Hepatocyte (in vitro differentiated cells): ENCODE measurements at regions not wholly inside any gene's neighbourhood (a gene's known extent, or its start where the extent isn't known, plus 50 kb on each side); places are given as distances from the start of the nearest gene placed in this dataset.

Source experiments
- DNase-seq: peaks from one replicate; pipeline ENCODE4 v3.0.0-alpha.2; 2016; ENCODE audit warnings: low spot score
- H2AFZ ChIP-seq: fragments of 200-600 bp; sonication (generic); 2 replicates; pipeline ENCODE4 v1.6.0; 2016; ENCODE audit warnings: antibody characterized with exemption, mild to moderate bottlenecking
- H3K27ac ChIP-seq: fragments of 200-600 bp; sonication (generic); 2 replicates; pipeline ENCODE4 v1.5.1; 2016; ENCODE audit warnings: mild to moderate bottlenecking
- H3K27me3 ChIP-seq: fragments of 200-600 bp; sonication (generic); 2 replicates; pipeline ENCODE4 v1.6.1; 2016
- H3K36me3 ChIP-seq: fragments of 200-600 bp; sonication (generic); replicated peaks from 2 replicates; pipeline ENCODE4 v1.5.1; 2016; ENCODE audit warnings: low read depth; ENCODE audit not compliant: insufficient read depth
- H3K4me1 ChIP-seq: fragments of 200-600 bp; sonication (generic); 2 replicates; pipeline ENCODE4 v1.5.1; 2016; ENCODE audit warnings: mild to moderate bottlenecking, moderate library complexity; ENCODE audit not compliant: insufficient read depth
- H3K4me2 ChIP-seq: fragments of 200-600 bp; sonication (generic); 2 replicates; pipeline ENCODE4 v1.6.0; 2016
- H3K4me3 ChIP-seq: fragments of 200-600 bp; sonication (generic); 2 replicates; pipeline ENCODE4 v1.5.1; 2016; ENCODE audit warnings: mild to moderate bottlenecking
- H3K79me2 ChIP-seq: fragments of 200-600 bp; sonication (generic); 2 replicates; pipeline ENCODE4 v1.6.0; 2017; ENCODE audit warnings: mild to moderate bottlenecking
- H3K9me2 ChIP-seq: fragments of 200-600 bp; sonication (generic); replicated peaks from 2 replicates; pipeline ENCODE4 v1.6.0; 2017; ENCODE audit warnings: mild to moderate bottlenecking; ENCODE audit not compliant: insufficient read depth
- H3K9me3 ChIP-seq: fragments of 200-600 bp; sonication (generic); 2 replicates; pipeline ENCODE4 v1.5.1; 2016; ENCODE audit warnings: low read depth, mild to moderate bottlenecking
- H4K20me1 ChIP-seq: fragments of 200-600 bp; sonication (generic); 2 replicates; pipeline ENCODE4 v1.6.0; 2016; ENCODE audit warnings: mild to moderate bottlenecking; ENCODE audit not compliant: insufficient read depth, poor library complexity, severe bottlenecking
- CTCF ChIP-seq: fragments of 200-600 bp; sonication (generic); IDR thresholded peaks from 2 replicates; pipeline ENCODE4 v1.5.1; 2016; ENCODE audit warnings: antibody characterized with exemption, mild to moderate bottlenecking; ENCODE audit not compliant: poor library complexity
- EZH2 ChIP-seq: fragments of 200-600 bp; sonication (generic); IDR thresholded peaks from 2 replicates; pipeline ENCODE4 v1.6.1; 2016; ENCODE audit warnings: antibody characterized with exemption, mild to moderate bottlenecking, borderline replicate concordance
- EZH2phosphoT487 ChIP-seq: fragments of 200-600 bp; sonication (generic); IDR thresholded peaks from one replicate; pipeline ENCODE4 v1.6.1; 2018; ENCODE audit warnings: antibody characterized with exemption, mild to moderate bottlenecking, low read depth, moderate library complexity; ENCODE audit not compliant: unreplicated experiment, severe bottlenecking
- WGBS: methylation state at CpG from one replicate; pipeline ENCODE4 v1.1.6; 2016; ENCODE audit warnings: low lambda C conversion rate; ENCODE audit errors: missing lambda C conversion rate; 5-methylcytosine and 5-hydroxymethylcytosine counted together

GRCh38 chr1:5578690-5579089 lies 413.5 kb downstream of the NPHP4 start:
- Histone ChIP-seq H3K79me2 (no peaks in the 10 kb centered on the region), H3K4me3 (no peak overlapping the region), H3K27ac (no peak overlapping the region), H3K36me3 (no peaks in the 10 kb centered on the region), H3K9me3 (no peaks in the 10 kb centered on the region), H3K9me2 (no peaks in the 10 kb centered on the region), H3K4me2 (no peak overlapping the region), H3K4me1 (no peaks in the 10 kb centered on the region), H2AFZ (no peak overlapping the region), H4K20me1 (no peaks in the 10 kb centered on the region), H3K27me3 (no peaks in the 10 kb centered on the region)
- 81% methylated on average over 8 of the region's 8 CpGs for WGBS
- no peak for DNase-seq
- TF ChIP-seq EZH2phosphoT487: no peak
- no peak for TF ChIP-seq EZH2
- no peak for TF ChIP-seq CTCF

GRCh38 chr1:5577255-5578040 lies 414.8 kb downstream of the NPHP4 start:
- 71% methylated on average over 6 of the region's 6 CpGs for WGBS

GRCh38 chr1:5576673-5577065 lies 415.6 kb downstream of the NPHP4 start:
- no peaks in the 10 kb centered on the region for H3K79me2 ChIP-seq
- H4K20me1 ChIP-seq: no peaks in the 10 kb centered on the region
- 92% methylated on average over 5 of the region's 5 CpGs for WGBS
- H3K4me1 ChIP-seq: no peaks in the 10 kb centered on the region
- H3K36me3 ChIP-seq: no peaks in the 10 kb centered on the region
- no peak overlapping the region for H3K4me3 ChIP-seq
- no peaks in the 10 kb centered on the region for H3K27me3 ChIP-seq
- no peaks in the 10 kb centered on the region for H3K9me2 ChIP-seq
- no peaks in the 10 kb centered on the region for H3K9me3 ChIP-seq
- no peak overlapping the region for H3K4me2 ChIP-seq
- no peak overlapping the region for H2AFZ ChIP-seq
- no peak overlapping the region for H3K27ac ChIP-seq
- DNase-seq: no peak
- TF ChIP-seq CTCF (no peak), EZH2phosphoT487 (no peak)

More at GRCh38 chr1:5577255-5578040, 414.8 kb downstream of the NPHP4 start:
- no peak overlapping the region for H3K27ac ChIP-seq
- TF ChIP-seq EZH2 (no peak), CTCF (no peak), EZH2phosphoT487 (no peak)
- H3K4me2 ChIP-seq: no peak overlapping the region
- H4K20me1 ChIP-seq: no peaks in the 10 kb centered on the region
- H3K4me3 ChIP-seq: no peak overlapping the region
- DNase-seq: no peak
- no peaks in the 10 kb centered on the region for H3K36me3 ChIP-seq
- H2AFZ ChIP-seq: no peak overlapping the region
- no peaks in the 10 kb centered on the region for H3K9me2 ChIP-seq
- no peaks in the 10 kb centered on the region for H3K79me2 ChIP-seq
- H3K4me1 ChIP-seq: no peaks in the 10 kb centered on the region
- H3K27me3 ChIP-seq: no peaks in the 10 kb centered on the region
- no peaks in the 10 kb centered on the region for H3K9me3 ChIP-seq
